Panc1 (cell line): ENCODE measurements at regions not wholly inside any gene's neighbourhood (a gene's known extent, or its start where the extent isn't known, plus 50 kb on each side); places are given as distances from the start of the nearest gene placed in this dataset.

Source experiments
- ATAC-seq: fragments of 200-7000 bp; cut with Tn5 transposase; 2 replicates; pipeline ENCODE4 v1.9.1; 2020; ENCODE audit warnings: mild to moderate bottlenecking, moderate library complexity
- BruUV-seq: library from RNA; stranded (reverse); fragments of 400-500 nt; replicated peaks from 2 replicates; lab custom pipeline; 2021; lab: Mats Ljungman, UMichigan
- CTCF ChIA-PET: fragments of 300-600 bp; sonication (Branson Sonifier 250); formaldehyde crosslinking; loops from one replicate; lab custom pipeline; 2022; ENCODE audit warnings: antibody characterized with exemption; lab: Charles Lee
- POLR2A ChIA-PET: fragments of 300-600 bp; sonication (Branson Sonifier 250); formaldehyde crosslinking; loops from one replicate; lab custom pipeline; 2022; ENCODE audit warnings: antibody characterized with exemption; lab: Charles Lee
- DNase-seq: peaks from one replicate; pipeline ENCODE4 v3.0.0-alpha.2; 2010; ENCODE audit warnings: low read depth, low spot score
- H3K27ac ChIP-seq: 2 replicates; pipeline ENCODE4 v1.5.1; 2011; ENCODE audit warnings: mild to moderate bottlenecking, low read length, inconsistent platforms
- H3K27me3 ChIP-seq: fragments of 200-500 bp; sonication (Bioruptor generic); 2 replicates; pipeline ENCODE4 v1.6.0; 2014; ENCODE audit warnings: low read length, inconsistent platforms; ENCODE audit not compliant: control insufficient read depth, insufficient read depth
- H3K36me3 ChIP-seq: fragments of 200-500 bp; sonication (Bioruptor generic); 2 replicates; pipeline ENCODE4 v1.5.1; 2014; ENCODE audit warnings: inconsistent platforms, mild to moderate bottlenecking, low read length, moderate library complexity; ENCODE audit not compliant: control insufficient read depth, insufficient read depth
- H3K4me1 ChIP-seq: 2 replicates; pipeline ENCODE4 v1.5.1; 2011; ENCODE audit warnings: inconsistent platforms, mild to moderate bottlenecking, low read length, moderate library complexity; ENCODE audit not compliant: control insufficient read depth, insufficient read depth
- H3K4me3 ChIP-seq, 2 experiments: 2 replicates each; pipeline ENCODE4 v1.5.1; 2011 to 2012; ENCODE audit warnings: low read depth in 2 of 2, low read length in 2 of 2, mild to moderate bottlenecking in 2 of 2, inconsistent platforms in 1 of 2, moderate library complexity in 1 of 2
- H3K9me3 ChIP-seq: fragments of 200-500 bp; sonication (Bioruptor generic); 2 replicates; pipeline ENCODE4 v1.5.1; 2014; ENCODE audit warnings: low read depth, mild to moderate bottlenecking, inconsistent platforms, low read length, moderate library complexity; ENCODE audit not compliant: control insufficient read depth, insufficient read depth
- CTCF ChIP-seq: fragments of 450-650 bp; IDR thresholded peaks from 2 replicates; pipeline ENCODE4 v1.5.1; 2017; ENCODE audit warnings: mild to moderate bottlenecking
- POLR2AphosphoS5 ChIP-seq: IDR thresholded peaks from 2 replicates; pipeline ENCODE4 v1.6.1; 2012; ENCODE audit warnings: mild to moderate bottlenecking, low read depth, low read length, moderate library complexity
- REST ChIP-seq, 2 experiments: IDR thresholded peaks; 2 replicates each; pipeline ENCODE4 v1.6.1; 2011 to 2012; ENCODE audit warnings: low read depth in 2 of 2, control low read depth in 1 of 2, low read length in 1 of 2, mild to moderate bottlenecking in 1 of 2, moderate library complexity in 1 of 2; ENCODE audit not compliant: insufficient read depth in 1 of 2
- SIN3A ChIP-seq: IDR thresholded peaks from 2 replicates; pipeline ENCODE4 v1.6.1; 2012; ENCODE audit warnings: low read depth, mild to moderate bottlenecking, low read length, moderate library complexity, borderline replicate concordance; ENCODE audit not compliant: insufficient read depth
- TCF7L2 ChIP-seq: IDR thresholded peaks from 2 replicates; pipeline ENCODE4 v1.6.1; 2011; ENCODE audit warnings: mild to moderate bottlenecking, low read depth, low read length, inconsistent platforms
- in situ Hi-C: cut with HindIII; loops from 2 replicates; pipeline ENCODE4 v1.10.0; 2016; ENCODE audit warnings: low sequenced_read_pairs, low pct_unique_long_range_greater_than_20kb
- intact Hi-C: fragments of 100-400 bp; cut with micrococcal nuclease; formaldehyde crosslinking; loops from one replicate; pipeline ENCODE4 v1.10.0; 2022; ENCODE audit not compliant: unreplicated experiment

GRCh38 chrX:36445566-36445965 is 526.0 kb downstream of the CFAP47 start:
- no peak overlapping the region for H3K27ac ChIP-seq
- intact Hi-C loops (no loop called here), in situ Hi-C loops (no loop called here)
- no peak for TF ChIP-seq REST (IDR thresholded peaks at IDR 0.05; ENCODE audit: insufficient read depth in 1 of 2, low read depth in 2 of 2, low read length in 1 of 2)
- TF ChIP-seq POLR2AphosphoS5 = no peak
- TF ChIP-seq SIN3A = no peak
- no peak for TF ChIP-seq CTCF
- TF ChIP-seq TCF7L2 = no peak
- no peak for DNase-seq
- no peak for ATAC-seq
- POLR2A ChIA-PET = no interaction called here
- CTCF ChIA-PET = no interaction called here
- H3K36me3 ChIP-seq = no peaks in the 10 kb centered on the region
- no peaks in the 10 kb centered on the region for H3K9me3 ChIP-seq
- H3K4me1 ChIP-seq = no peaks in the 10 kb centered on the region
- BruUV-seq = no TSS peak
- H3K4me3 ChIP-seq = no peak overlapping the region
- H3K27me3 ChIP-seq = no peaks in the 10 kb centered on the region

- Histone ChIP-seq H3K4me3 (no peak overlapping the region), H3K36me3 (no peaks in the 10 kb centered on the region), H3K27ac (no peak overlapping the region), H3K4me1 (no peaks in the 10 kb centered on the region), H3K9me3 (no peaks in the 10 kb centered on the region), H3K27me3 (no peaks in the 10 kb centered on the region)
- ChIA-PET POLR2A (no interaction called here), CTCF (no interaction called here)
- TF ChIP-seq SIN3A (no peak), REST (IDR thresholded peaks at IDR 0.05; ENCODE audit: insufficient read depth in 1 of 2, low read depth in 2 of 2, low read length in 1 of 2) (no peak), TCF7L2 (no peak), CTCF (no peak), POLR2AphosphoS5 (no peak)
- ATAC-seq = no peak
- no TSS peak for BruUV-seq
- in situ Hi-C loops = no loop called here
- DNase-seq = no peak
- intact Hi-C loops = no loop called here
Measured at GRCh38 chrX:36462142-36462541, 542.6 kb downstream of the CFAP47 start.
